GM18907 (cell line): ENCODE measurements at regions not wholly inside any gene's neighbourhood (a gene's known extent, or its start where the extent isn't known, plus 50 kb on each side); places are given as distances from the start of the nearest gene placed in this dataset.
"Not testable (repeated sequence)": the region's sequence is repeated elsewhere in the genome, so short reads cannot be mapped to it uniquely, and the experiment has no call there.

Experiments used
- ATAC-seq: cut with Tn5 transposase; IDR thresholded peaks from one replicate; pipeline ENCODE4 v1.9.1; 2021; ENCODE audit warnings: mild to moderate bottlenecking, moderate library complexity; ENCODE audit not compliant: unreplicated experiment

DNA sequence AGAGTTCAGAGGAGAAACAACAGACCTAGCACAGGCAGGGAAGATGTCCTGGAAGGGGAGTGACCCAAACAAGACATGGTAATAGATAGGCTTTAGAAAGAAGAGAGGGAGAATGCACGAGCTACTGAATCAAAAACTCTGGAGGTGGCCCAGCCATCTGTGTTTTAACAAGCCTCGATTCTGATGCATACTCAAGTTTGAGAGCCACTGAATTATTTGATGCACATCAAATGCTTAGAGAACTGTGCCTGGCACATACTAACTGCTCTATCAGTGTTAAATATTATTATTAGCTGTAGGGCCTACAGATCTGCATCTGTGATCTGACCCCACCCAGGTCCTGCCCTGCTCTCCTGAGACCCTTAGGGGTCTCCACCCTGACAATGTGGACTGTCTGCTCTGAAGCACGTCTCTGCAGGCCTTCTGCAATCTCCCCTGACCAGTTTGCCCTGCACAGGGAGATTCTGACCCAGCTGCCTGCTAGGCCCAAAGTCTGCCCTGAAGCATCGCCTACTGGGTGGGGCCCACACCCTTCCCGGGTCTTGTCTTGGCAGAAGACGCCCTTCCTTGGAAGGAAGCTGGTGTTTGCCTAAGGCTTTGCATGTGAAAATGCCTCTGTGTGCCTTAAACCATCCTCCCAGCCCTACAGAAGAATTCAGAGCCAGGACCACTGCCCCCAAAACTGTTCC, 201.5 kb upstream of the KLF3 start:
- no peak for ATAC-seq

DNA sequence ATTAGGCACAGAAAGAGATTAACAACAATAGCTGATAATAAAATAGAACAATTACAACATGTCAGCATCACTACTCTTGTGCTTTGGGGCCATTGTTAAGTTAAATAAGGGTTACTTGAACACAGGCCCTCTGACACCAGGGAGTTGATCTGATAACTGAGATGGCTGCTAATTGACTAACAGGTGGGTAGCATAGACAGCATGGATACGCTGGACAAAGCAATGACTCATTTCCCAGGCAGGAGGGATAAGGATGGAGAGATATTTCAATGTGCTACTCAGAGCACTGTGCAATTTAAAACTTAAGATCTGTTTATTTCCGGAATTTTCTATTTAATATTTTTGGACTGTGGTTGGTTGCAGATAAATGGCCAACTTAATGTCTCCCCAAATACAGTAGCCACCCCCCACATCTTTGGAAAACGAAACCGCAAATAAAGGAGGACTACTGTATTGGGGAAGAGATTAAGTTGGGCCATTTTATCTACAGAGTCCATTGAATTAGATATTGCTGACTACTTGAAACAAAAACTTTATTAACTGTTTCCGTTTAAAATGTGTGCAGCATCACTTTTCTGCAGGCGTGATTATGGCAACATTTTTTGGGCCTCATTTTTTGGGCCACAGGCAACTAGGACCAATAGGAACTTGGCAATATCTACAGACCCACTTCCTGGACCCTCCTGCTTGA, 200.6 kb upstream of the KLF3 start:
- no peak for ATAC-seq

DNA sequence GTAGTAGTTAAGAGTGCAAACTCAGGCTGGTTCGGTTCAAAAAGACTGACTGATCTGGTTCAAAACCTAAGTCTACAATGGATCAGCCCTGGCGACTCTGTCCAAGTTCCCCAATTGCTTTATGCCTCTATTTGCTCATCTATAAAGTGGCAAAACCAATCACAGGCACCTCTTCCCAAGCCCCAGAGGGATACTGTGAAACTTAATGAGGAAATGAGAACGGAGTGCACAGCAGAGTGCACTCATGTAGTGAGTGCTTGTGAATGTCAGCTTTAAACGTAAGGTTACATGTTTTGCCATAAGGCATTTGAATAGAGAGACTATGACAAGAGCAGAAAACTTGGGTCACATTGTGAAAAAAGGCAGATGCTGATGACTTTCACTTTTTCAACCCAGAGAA, 199.7 kb upstream of the KLF3 start:
- no peak for ATAC-seq

DNA sequence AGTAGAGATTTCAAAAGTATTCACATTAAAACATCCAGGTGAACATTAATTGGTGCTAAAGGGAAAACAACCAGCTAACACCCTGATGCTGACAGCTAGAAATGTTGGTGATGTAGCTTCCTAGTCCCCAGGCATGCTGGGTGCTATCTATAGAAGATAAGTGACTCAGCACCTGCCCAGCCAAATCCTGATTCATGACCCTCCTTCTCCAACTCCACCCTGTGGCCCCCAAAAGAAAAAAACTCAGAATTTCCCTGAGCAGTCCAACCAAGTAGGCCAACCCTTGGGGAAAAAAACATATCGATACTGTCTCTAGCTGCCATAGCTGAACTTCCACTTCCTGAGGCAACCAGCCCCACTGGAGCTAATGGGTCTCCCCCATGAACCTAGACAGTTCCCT, 197.6 kb upstream of the KLF3 start:
- no peak for ATAC-seq

DNA sequence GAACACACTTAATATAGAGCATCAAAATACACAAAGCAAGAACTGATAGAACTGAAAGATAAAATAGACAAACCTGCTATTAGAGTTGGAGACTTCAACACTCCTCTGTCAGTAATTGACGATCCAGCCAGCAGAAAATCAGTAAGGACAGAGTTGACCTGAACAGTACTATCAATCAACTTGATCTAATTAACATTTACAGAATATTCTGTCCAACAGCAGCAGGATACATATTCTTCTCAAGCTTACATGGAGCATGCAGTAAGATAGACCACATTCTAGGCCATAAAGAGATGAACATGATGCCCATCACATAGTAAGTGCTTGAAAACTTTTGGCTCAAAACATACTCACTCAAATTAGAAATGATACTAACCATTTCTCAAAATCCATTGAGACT, 196.7 kb upstream of the KLF3 start:
- ATAC-seq: no peak

DNA sequence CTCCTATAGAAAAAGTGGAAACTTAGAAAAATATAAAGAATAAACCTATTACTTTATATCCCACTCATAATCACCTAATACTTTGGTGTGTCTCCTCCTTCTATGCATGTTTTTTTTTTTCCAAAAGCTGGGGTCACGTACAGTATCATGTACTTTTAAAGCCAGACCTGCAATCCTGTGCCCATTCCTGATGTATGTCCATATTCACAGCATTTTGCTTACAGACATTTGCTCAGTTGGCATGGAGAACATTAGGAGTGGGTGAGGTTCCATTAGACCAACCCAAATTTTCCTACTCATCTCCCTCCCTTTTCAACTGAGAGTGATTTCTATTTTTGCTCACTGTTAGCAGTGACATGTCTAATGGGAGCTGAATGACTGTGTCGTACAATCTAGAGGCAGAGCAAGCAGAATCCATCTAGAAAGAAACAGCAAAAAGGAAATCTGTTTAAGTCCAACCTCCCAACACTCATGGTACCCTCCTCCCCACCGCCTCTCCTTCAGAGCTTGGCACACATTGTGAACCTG, 195.6 kb upstream of the KLF3 start:
- ATAC-seq: no peak

DNA sequence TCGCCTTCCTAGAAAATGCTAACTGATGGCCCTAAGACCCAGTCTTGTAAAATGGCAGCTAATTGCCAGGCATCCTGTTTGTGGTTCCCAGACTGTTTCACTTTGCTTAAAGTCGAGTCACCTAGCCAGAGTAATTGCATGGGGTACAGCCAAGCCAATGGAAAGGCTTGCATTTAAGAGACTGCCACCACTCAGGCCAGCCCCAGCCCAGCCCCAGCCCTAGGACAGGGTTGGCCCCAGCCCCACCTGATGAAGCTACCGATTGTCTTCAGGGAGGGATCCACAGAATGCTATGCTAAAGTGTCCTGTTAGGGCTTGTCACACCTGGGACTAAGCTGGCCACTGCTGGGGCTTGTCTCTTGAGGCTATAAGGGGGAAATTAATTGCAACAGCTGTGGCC, 194.6 kb upstream of the KLF3 start:
- no peak for ATAC-seq

DNA sequence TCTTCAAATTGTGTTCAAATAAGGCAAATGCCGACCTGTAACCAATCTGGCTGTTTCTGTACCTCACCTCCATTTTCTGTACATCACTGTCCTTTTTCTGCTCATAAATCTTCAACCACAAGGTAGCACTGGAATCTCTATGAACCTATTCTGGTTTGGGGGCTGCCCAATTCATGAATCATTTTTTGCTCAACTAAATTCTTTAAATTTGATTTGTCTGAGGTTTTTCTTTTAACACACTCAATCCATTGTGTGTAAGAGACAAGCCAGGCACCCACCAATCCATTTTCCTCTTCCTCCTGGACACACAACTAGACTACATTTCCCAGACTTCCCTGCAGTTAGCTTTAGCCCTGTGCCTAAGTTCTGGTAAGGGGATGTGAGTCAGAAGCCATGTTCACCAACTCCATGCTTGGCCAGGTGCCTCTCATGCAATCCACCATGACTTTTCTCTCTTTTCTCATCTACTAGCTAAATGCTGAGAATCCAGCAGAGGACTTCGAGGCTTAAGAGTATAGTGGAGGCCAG, 193.2 kb upstream of the KLF3 start:
- no peak for ATAC-seq

DNA sequence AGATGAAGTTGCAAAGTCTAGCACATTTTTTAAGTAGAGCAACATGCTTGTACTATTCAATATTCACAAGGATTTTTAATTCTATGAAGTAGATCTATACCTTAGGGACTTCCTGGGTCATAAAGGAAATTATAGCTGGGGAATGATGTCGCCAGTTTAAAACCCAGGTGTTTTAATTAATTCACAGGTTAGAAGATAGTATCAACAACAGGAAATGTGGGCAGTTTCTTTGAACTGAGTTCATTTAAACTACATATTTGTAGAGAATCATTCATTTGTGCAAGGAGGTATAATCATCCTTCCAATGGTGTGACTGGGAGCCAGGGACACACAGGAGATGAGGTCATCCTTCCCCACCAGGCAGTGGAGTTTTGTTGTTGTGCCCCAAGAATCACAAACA, 181.3 kb upstream of the KLF3 start:
- ATAC-seq: no peak

DNA sequence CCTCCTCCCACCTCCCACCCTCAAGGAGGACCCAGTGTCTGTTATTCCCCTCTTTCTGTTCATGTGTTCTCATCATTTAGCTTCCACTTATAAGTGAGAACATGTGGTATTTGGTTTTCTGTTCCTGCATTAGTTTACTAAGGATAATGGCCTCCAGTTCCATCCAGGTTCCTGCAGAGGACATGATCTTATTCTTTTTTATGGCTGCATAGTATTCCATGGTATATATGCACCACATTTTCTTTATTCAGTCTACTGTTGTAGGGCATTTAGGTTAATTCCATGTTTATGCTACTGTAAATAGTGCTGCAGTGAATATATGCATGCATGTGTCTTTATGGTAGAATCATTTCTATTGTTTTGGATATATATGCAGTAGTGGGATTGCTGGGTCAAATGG, 180.4 kb upstream of the KLF3 start:
- ATAC-seq: not testable (repeated sequence)

DNA sequence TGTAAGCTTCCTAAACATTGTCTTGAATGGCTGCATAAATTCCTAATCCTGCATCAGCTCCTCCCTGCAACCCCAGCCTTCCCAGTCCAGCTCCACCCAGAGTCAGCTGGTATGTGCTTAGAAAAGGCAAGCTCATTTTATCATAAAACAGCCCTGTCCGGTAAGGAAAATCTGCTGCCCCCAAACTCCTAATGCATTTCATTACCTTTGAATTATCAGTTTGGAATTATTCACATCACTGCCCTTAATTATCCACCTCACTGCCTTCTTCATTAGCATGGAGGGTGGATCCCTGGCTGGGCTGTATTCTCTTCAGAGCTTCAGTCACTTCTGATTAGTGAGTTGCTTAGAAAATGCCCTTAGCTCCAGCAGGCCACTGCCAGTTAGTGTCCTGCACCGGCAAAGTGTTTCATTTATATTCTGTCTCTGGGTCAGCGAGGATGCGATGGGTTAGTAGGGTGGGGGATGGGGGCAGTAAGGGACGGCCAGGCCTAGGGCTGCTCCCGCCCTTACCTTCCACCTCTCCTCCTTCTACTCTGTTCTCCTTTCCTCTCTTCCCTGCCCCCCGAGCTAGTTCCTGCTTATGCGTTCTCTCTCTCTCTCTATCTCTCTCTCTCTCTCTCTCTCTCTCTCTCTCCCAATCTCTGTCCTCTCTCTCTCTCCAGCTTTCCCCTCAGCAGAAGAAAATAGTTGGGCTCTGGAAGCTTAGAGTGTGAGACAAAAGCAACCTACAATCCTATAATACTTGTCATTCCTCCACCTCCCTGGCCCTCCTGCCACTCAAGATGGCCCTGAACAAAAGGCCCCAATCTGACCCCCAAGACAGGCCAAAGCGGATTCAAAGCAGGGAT, 174.8 kb upstream of the KLF3 start:
- no peak for ATAC-seq

DNA sequence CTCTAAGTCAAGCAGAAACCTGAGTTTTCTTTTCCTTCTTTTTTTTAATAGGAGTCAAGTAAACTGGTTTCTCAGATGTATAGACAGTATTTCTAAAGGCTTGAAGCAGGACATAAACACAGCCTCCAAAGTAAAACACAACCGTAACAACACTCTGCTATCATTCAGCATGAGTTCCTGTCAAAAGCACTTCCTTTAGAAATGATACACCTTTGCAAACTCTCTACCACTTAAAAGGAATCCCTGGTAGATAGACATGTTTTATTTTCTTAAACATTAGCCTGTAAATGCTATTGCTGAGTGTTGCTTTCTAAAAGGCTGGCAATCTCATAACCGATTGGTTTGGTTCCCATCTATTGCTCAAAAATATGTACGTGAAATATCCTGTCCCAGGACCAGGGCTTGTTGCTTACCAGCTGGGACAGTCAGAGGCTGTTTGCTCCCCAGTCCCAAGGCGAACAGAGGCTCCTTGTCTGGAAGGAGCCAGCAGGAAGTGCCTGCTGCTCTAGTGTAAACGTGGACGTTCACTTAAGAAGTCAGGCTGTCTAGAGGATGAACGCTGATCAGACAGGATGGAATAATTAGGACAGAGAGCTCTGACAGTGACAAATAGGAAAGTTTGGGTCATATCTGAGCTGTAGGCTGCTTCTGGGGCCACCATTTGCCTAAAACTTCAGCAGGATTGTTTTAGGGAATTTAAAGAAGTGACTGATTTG, 173.9 kb upstream of the KLF3 start:
- no peak for ATAC-seq

DNA sequence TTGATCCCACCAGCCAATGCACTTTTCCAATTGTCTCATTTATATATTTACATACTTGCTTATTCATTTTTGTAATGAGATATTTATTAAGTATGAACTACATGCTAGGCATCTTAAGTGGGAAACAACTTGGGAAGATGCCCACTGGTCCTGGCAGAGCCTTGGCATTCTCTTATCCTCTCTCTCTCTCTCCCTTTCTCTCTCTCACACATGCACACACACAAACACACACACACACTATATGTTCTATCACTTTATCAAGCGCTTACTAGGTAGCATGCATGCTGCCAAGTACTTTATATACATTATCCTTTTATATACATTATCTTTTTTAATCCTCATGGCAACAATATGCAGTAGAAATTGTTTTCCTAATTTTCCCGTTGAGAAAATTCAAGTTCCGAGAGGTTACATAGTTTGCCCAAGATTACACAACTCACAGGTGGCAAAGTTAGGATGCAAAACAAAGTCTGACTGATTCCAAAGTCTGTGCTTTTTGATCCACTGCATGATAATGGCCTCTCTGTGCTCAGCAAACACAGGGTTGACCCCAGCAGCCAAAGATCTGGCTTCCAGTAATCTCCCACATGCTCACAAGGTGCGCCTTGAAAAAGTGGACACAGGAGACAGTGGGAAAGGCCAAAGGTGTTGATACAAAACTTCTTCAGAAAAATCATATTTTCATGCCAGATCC, 173.1 kb upstream of the KLF3 start:
- ATAC-seq: no peak

DNA sequence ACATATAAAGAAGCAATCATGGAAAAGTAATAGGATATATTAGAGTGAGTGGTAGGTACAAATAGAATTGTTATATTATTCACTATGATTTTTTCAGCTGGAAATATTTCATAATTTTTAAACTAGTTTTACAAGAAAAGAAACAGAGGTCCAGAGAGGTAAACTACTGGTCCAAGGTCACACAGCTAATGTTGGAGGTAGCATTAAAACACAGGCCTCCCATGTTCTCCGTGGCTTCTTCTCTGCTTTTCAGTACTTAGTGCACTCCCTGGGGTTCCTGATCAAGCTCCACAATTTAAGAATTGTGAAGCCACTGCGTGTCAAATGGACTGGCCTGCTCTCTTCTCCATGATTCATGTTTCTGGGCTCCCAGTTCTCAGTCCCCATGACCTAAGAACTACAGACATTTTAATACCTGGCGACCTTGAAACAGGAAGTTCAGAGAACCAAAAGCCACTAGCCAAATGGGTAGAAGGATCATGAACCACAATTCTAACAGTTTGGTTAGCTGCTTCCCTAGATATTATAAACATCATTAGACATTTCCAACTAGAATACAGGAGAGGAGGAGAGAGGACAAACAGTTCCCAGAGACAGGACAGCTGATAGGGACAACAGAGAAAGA, 172.0 kb upstream of the KLF3 start:
- no peak for ATAC-seq

DNA sequence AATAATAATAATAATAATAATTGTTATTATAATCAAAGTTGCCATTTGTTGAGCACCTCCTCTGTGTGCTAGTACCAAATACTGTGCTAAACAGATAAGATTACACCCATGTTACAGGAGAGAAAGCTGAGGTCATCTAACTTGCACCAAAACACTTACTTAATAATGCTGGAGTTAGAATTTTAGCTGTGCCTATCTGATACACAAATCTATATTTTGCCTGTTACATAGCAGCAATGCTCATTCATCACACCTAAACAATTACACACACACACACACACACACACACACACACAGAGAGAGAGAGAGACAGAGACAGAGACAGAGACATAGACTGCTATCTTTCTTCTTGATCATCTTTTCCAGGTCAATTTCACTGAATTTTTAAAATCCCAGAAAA, 170.9 kb upstream of the KLF3 start:
- ATAC-seq: no peak

DNA sequence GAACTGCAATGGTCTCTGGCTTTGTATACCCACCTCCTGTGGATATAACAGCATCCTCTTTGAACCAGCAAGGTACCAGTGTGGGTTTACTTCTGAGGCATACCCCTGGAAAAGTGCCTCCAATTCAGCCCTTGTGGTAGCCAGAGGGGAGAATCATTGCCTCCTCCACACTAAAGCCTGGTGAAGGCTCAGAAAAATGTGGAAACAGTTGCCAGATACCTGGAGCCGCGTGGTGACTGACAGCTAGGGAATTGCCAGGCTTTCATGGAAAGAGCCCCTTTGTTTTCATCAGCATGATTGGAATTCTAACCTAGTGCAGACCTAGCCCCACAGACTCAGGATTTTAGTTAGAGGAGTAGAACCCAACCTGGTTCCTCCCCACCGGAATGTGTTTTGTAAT, 168.6 kb upstream of the KLF3 start:
- ATAC-seq: no peak

DNA sequence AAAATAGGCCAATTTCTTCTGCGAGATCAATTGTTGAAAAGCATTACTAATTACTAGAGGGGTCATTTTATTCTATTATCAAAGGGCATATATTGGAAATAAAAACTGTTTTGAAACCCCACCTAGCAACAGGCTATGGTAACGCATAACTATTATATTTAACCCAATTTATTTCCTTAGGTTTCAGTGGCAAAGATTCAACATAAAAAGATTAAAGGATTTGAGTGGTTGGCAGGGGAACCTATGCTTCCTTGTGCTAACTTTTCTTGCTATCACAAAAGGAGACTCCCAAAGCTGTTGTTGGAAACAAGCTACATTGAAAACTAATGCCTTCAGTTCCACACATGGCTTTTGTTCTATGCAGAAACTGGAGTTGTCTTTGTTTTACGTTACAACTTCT, 166.9 kb upstream of the KLF3 start:
- ATAC-seq: no peak

DNA sequence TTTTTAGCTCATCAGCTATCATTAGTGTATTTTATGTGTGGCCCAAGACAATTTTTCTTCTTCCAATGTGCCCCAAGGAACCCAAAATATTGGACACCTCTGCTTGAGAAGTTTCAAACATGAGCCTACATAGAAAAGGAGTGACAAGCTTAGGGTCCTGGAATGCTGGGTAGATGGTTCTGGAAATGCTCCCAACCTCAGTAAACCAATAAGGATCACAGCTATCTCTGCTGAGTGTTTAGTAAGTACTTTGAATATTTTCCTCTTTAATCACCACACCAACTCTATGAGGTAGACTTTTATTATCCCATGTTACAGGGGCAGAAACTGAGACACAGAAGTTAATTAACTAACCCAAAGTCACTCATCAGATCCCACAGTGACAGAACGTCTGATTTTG, 164.9 kb upstream of the KLF3 start:
- ATAC-seq: no peak

DNA sequence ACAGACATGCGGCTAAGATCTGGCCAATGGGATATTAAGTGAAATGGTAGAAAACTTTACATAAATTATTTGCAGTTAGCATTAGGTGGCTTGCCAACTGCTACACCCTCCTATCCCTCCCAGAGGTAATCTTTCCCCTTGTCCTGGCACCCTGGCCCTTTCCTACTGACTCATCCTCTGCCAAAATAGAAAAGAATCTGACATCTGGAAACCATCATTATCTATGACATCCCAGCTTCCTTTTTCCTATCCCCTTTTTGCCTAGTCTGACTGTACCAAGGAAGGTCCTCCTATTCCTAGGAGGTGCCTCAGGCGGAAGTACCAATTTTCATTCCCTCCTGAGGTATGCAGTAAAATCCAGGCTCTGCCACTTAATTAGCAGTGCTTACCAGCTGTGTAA, 163.6 kb upstream of the KLF3 start:
- ATAC-seq: no peak

DNA sequence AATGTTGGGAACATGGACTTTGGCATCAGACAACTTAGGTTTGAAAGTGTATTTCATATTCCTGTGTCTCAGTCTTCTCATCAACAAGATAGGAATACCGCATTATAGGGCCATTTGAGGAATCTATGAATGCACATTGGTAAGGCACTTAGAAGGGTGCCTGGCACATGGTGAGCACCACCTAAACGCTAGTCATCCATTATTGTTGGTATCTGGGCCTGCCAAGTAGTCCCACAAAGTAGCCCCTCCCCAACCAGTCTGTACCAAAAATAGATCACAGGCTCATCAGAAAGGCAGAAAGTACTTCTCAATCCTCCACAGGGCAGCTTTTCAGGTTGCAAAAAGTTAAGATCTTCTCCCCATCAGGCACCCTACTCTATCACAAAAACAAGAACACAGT, 162.3 kb upstream of the KLF3 start:
- no peak for ATAC-seq
